ENCODE measurements at regions not wholly inside any gene's neighbourhood (a gene's known extent, or its start where the extent isn't known, plus 50 kb on each side); places are given as distances from the start of the nearest gene placed in this dataset.

- TF ChIP-seq CTCF (IDR thresholded peaks at IDR 0.05) (no peak), ZFX (IDR thresholded peaks at IDR 0.05; ENCODE audit: borderline replicate concordance) (no peak)
Observed at GRCh38 chr4:3875466-3875865, 109.3 kb downstream of the ADRA2C start.

Measured in 22Rv1 (cell line).